Right lobe of liver (tissue), 4 donors: ENCODE measurements at regions not wholly inside any gene's neighbourhood (a gene's known extent, or its start where the extent isn't known, plus 50 kb on each side); places are given as distances from the start of the nearest gene placed in this dataset.

Source experiments
- POLR2A ChIP-seq: fragments of 450-650 bp; IDR thresholded peaks from one replicate; pipeline ENCODE4 v1.6.1; 2017; ENCODE audit warnings: antibody characterized with exemption, mild to moderate bottlenecking
- TF ChIP-seq, protein P1 (sequence below), 4 donors: fragments of 200-600 bp in 3 of 4; fragments of 450-650 bp in 1 of 4; IDR thresholded peaks; one replicate each; pipeline versions ENCODE4 v1.5.1 to v1.8.0; 2016 to 2022; ENCODE audit warnings: antibody characterized with exemption in 4 of 4, mild to moderate bottlenecking in 2 of 4
- donor health status: DM: no; HTN: no; CAD: no.
- donor health status: DM: no; HTN: no; CAD: no.
- donor health status: DM: no; HTN: yes; CAD: no.

DNA sequence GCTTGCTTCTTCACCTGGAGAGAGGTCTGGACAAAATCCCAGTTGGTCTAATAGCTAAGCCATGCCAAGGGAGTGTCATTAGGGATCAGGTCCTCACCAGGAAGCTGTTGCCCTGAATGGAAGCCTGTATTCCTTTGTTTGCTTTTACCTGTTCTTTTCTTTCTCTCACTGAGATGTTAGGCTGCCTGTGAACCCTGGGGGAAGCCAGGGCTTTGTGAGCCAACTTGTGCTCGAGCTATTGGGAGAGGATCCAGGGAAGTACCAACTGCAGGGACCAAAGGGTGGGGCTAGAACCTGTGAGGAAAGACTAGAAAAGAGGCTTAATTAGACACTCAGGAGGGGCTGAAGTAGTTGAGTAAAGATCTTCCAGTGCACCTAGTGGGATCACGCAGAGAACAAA lies 451.2 kb upstream of the TLE4 start:
- TF ChIP-seq, protein P1, sequence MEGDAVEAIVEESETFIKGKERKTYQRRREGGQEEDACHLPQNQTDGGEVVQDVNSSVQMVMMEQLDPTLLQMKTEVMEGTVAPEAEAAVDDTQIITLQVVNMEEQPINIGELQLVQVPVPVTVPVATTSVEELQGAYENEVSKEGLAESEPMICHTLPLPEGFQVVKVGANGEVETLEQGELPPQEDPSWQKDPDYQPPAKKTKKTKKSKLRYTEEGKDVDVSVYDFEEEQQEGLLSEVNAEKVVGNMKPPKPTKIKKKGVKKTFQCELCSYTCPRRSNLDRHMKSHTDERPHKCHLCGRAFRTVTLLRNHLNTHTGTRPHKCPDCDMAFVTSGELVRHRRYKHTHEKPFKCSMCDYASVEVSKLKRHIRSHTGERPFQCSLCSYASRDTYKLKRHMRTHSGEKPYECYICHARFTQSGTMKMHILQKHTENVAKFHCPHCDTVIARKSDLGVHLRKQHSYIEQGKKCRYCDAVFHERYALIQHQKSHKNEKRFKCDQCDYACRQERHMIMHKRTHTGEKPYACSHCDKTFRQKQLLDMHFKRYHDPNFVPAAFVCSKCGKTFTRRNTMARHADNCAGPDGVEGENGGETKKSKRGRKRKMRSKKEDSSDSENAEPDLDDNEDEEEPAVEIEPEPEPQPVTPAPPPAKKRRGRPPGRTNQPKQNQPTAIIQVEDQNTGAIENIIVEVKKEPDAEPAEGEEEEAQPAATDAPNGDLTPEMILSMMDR (IDR thresholded peaks at IDR 0.05) = no peak
- TF ChIP-seq POLR2A = no peak
